SU-DHL-6 (cell line): ENCODE measurements at regions not wholly inside any gene's neighbourhood (a gene's known extent, or its start where the extent isn't known, plus 50 kb on each side); places are given as distances from the start of the nearest gene placed in this dataset.

Experiments
- H2AFZ ChIP-seq: fragments of 200-600 bp; sonication (generic); 2 replicates; pipeline ENCODE4 v1.6.1; 2014; ENCODE audit warnings: low read depth, mild to moderate bottlenecking, moderate library complexity, mixed read lengths, antibody characterized with exemption, low read length; ENCODE audit not compliant: severe bottlenecking
- H3F3A ChIP-seq: fragments of 200-600 bp; shearing (Covaris generic); 2 replicates; pipeline ENCODE4 v1.6.0; 2016; ENCODE audit warnings: antibody characterized with exemption, mild to moderate bottlenecking; ENCODE audit not compliant: insufficient read depth
- H3K27ac ChIP-seq: fragments of 200-600 bp; sonication (generic); 2 replicates; pipeline ENCODE4 v1.5.1; 2016; ENCODE audit warnings: low read depth, mild to moderate bottlenecking, low read length, moderate library complexity, mixed read lengths
- H3K27me3 ChIP-seq: fragments of 200-600 bp; sonication (generic), shearing (Covaris generic); 2 replicates; pipeline ENCODE4 v1.6.0; 2014; ENCODE audit warnings: mild to moderate bottlenecking, low read length
- H3K36me3 ChIP-seq: fragments of 200-600 bp; sonication (generic); 2 replicates; pipeline ENCODE4 v1.6.1; 2014; ENCODE audit warnings: mild to moderate bottlenecking, low read length, mixed read lengths
- H3K4me2 ChIP-seq: fragments of 300-600, 200-600 bp; shearing (Covaris generic), sonication (generic); 2 replicates; pipeline ENCODE4 v1.6.0; 2014; ENCODE audit warnings: low read length, low read depth, mild to moderate bottlenecking; ENCODE audit not compliant: poor library complexity, severe bottlenecking
- H3K4me3 ChIP-seq: fragments of 200-600 bp; sonication (generic); 2 replicates; pipeline ENCODE4 v1.5.1; 2014; ENCODE audit warnings: antibody characterized with exemption, low read length, mild to moderate bottlenecking, mixed read lengths; ENCODE audit not compliant: insufficient read depth, poor library complexity, severe bottlenecking
- H3K79me2 ChIP-seq: fragments of 200-600 bp; sonication (generic); 2 replicates; pipeline ENCODE4 v1.6.1; 2014; ENCODE audit warnings: mild to moderate bottlenecking, low read length, moderate library complexity; ENCODE audit not compliant: insufficient read depth
- H3K9ac ChIP-seq: fragments of 200-600 bp; sonication (generic); 2 replicates; pipeline ENCODE4 v1.7.0; 2014; ENCODE audit warnings: mild to moderate bottlenecking, low read length
- H3K9me2 ChIP-seq: fragments of 200-600 bp; sonication (generic); replicated peaks from 2 replicates; pipeline ENCODE4 v1.6.1; 2014; ENCODE audit warnings: low read length; ENCODE audit not compliant: insufficient read depth
- H3K9me3 ChIP-seq: fragments of 200-600 bp; sonication (generic); 2 replicates; pipeline ENCODE4 v1.6.1; 2014; ENCODE audit warnings: low read length, mixed read lengths; ENCODE audit not compliant: insufficient read depth
- H4K20me1 ChIP-seq: fragments of 200-600 bp; sonication (generic); 2 replicates; pipeline ENCODE4 v1.6.1; 2014; ENCODE audit warnings: low read depth, mild to moderate bottlenecking, antibody characterized with exemption, low read length, moderate library complexity, mixed read lengths
- CTCF ChIP-seq: fragments of 200-600 bp; sonication (generic); IDR thresholded peaks from one replicate; pipeline ENCODE4 v1.5.1; 2017; ENCODE audit warnings: antibody characterized with exemption, mild to moderate bottlenecking, low read length, moderate library complexity; ENCODE audit not compliant: insufficient read depth, poor library complexity, severe bottlenecking
- EZH2phosphoT487 ChIP-seq: fragments of 200-600 bp; sonication (generic), shearing (Covaris generic); conservative IDR thresholded peaks from 2 replicates; pipeline ENCODE4 v1.6.1; 2018; ENCODE audit warnings: mild to moderate bottlenecking, antibody characterized with exemption, low read length, moderate library complexity, mixed read lengths

- Histone ChIP-seq H3K36me3 (no peaks in the 10 kb centered on the region), H3K9me3 (no peaks in the 10 kb centered on the region), H4K20me1 (no peaks in the 10 kb centered on the region), H3K79me2 (no peaks in the 10 kb centered on the region), H3K27me3 (no peaks in the 10 kb centered on the region), H2AFZ (no peak overlapping the region), H3K9me2 (no peaks in the 10 kb centered on the region), H3F3A (no peaks in the 10 kb centered on the region), H3K4me3 (no peak overlapping the region), H3K4me2 (no peak overlapping the region), H3K27ac (no peak overlapping the region), H3K9ac (no peak overlapping the region)
- TF ChIP-seq EZH2phosphoT487 (no peak), CTCF (no peak)
Measured at GRCh38 chr16:85514598-85515318, 98.4 kb upstream of the GSE1 start.

GRCh38 chr16:85515319-85515745 is 97.8 kb upstream of the GSE1 start:
- H3K27ac ChIP-seq: no peak overlapping the region
- H3K4me3 ChIP-seq: no peak overlapping the region
- no peak overlapping the region for H2AFZ ChIP-seq
- H3K36me3 ChIP-seq: no peaks in the 10 kb centered on the region
- no peak overlapping the region for H3K9ac ChIP-seq
- no peak overlapping the region for H3K4me2 ChIP-seq
- no peaks in the 10 kb centered on the region for H3F3A ChIP-seq
- TF ChIP-seq CTCF (no peak), EZH2phosphoT487 (no peak)
- H4K20me1 ChIP-seq: no peaks in the 10 kb centered on the region
- no peaks in the 10 kb centered on the region for H3K27me3 ChIP-seq
- no peaks in the 10 kb centered on the region for H3K9me3 ChIP-seq
- no peaks in the 10 kb centered on the region for H3K79me2 ChIP-seq
- no peaks in the 10 kb centered on the region for H3K9me2 ChIP-seq

GRCh38 chr16:85515830-85516397 is 97.2 kb upstream of the GSE1 start:
- no peak overlapping the region for H2AFZ ChIP-seq
- no peak overlapping the region for H3K4me3 ChIP-seq
- H3K9me2 ChIP-seq: no peaks in the 10 kb centered on the region
- H3K36me3 ChIP-seq: no peaks in the 10 kb centered on the region
- TF ChIP-seq CTCF: no peak
- no peak for TF ChIP-seq EZH2phosphoT487
- no peak overlapping the region for H3K4me2 ChIP-seq
- no peaks in the 10 kb centered on the region for H4K20me1 ChIP-seq
- H3F3A ChIP-seq: no peaks in the 10 kb centered on the region
- H3K27me3 ChIP-seq: no peaks in the 10 kb centered on the region
- no peak overlapping the region for H3K9ac ChIP-seq
- H3K27ac ChIP-seq: no peak overlapping the region
- no peaks in the 10 kb centered on the region for H3K9me3 ChIP-seq
- no peaks in the 10 kb centered on the region for H3K79me2 ChIP-seq
